HG02870 (cell line): ENCODE measurements at regions not wholly inside any gene's neighbourhood (a gene's known extent, or its start where the extent isn't known, plus 50 kb on each side); places are given as distances from the start of the nearest gene placed in this dataset.

Source experiments
- ATAC-seq: cut with Tn5 transposase; IDR thresholded peaks from one replicate; pipeline ENCODE4 v1.9.1; 2021; ENCODE audit warnings: mild to moderate bottlenecking, moderate library complexity; ENCODE audit not compliant: unreplicated experiment

DNA sequence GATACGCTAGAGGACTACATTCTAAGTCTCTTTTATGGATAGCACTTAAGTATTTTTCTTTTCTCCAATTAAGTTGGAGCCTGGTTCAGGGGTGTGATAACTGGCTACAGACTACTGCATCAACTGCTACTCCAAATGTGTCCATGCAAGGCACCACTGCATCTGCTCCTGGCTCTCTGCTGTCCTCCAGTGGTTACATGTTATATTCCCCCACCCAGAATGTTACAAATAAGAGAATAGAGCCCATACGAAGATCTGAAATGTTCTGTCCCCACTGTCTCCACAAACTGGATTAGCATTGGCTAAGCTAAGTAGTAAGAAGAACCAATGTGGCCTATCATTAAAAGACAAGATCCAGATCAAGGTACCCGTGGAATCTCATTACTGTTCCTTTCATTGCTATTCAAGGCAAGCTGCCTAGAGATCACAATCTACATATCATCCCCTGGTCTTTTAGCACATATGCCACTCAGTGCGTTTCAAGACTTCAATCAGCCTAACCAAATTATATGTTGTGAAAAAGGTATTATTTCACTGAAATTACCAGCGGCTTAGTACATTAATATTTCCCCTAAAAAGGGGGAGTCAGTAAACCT is 308.3 kb upstream of the SLC8A1 start:
- peak; percentile 69 for ATAC-seq

DNA sequence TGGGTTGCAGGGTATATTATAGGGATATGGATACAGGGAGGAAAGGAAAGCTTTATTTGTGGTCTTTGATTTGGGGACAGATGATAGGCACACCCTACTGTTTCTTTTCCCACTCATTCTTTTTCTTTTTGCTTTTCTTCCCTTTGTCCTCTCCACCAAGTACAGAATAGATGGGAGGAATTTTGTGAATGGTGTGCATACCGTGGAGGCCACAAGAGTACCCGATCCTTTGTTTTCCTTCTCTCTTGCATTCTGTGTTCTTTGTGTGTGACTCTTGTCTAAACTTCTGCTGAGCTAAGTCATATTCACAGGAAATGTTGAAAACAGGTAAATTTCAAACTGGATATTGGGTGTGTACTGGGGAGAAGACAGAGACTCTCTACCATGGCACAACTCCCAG is 321.4 kb upstream of the SLC8A1 start:
- ATAC-seq: no peak

DNA sequence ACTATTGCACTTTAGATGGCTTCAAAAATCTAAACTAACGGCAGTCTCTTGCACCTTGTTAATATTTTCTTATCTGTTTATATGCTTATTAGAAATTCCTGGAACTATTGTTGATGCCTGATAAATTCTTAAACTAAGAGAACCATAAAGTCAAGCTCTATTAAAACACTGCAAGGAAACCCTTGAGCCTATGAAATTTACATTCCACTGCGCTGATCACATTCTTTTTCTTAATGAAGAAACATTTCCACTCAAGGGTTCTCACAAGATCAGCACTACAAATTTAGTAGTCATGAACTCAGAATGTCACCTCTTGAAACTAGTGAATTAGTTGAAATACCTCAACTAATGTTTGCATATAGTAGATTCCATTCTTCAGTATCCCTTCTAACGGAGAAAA is 331.8 kb upstream of the SLC8A1 start:
- no peak for ATAC-seq

DNA sequence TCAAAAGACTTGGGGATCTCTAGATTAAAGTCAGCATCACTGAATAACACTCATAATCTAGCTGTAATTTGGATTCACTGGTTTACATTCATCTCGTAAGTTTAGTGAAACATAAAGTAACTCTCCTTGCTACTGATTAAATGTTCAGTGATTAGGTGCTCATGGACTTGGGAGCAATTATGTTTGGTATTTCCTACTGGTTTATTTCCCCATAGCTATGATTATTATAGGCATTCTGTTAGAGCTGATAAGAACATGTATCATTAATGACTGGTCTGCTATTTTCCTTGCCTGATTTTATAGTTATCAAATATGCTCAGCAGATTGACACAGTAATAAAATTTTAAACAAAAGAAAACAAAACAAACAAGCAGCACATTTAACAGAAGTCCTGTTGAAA is 334.7 kb upstream of the SLC8A1 start:
- no peak for ATAC-seq

DNA sequence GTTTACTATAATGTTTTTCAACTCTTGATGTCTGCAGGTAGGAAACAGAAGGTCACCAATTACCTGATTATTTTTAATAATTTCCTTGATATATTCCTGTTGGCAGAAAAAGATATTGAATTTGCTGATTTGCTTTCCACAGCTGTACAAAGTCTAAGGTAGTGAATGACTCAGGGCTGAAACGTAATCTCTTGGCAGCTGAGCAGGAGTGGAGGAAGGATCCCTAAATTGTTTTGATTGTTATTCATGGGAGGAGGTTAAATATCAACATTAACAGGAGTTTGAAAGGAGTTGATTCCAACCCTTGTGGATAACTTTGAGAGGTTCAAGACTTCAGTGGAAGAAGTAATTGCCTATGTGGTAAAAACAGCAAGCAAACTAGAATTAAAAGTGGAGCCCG is 345.2 kb upstream of the SLC8A1 start:
- no peak for ATAC-seq

DNA sequence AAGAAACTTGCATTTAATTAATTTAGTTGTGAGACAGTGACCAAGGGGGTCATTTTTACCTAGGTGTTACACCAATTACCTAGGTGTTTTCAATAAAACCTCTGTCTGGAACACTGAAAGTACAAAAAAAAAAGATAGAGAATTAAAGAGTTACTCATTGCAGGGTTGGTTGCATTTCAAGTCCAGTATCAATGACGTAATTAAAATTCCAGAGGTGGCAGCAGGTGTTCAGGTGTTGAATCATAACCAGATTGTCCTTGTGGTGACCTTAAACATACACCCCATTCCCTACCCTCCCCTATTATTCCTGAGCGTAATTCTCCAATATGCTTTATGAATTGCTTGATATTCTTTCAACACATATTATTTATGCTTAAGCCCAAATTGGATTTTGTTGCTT is 352.0 kb upstream of the SLC8A1 start:
- ATAC-seq: no peak

DNA sequence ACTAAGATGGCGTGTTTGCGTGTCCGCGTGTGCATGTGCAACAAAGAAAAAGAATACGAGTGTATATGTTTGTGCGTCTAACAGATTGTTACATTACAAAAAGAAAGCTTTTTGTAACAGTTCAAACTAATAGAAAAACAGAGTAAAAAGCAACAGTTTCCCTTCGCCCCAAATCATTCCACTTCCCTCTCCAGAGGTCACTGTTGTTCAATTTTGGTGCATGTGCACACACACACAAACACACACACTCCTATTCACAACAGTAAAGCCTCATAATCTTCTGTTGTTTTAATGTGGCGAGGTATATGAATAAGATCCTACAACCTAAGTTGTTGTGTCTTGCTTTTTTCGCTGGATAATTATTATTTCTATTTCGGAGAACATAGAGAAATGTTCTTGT is 357.3 kb upstream of the SLC8A1 start:
- no peak for ATAC-seq

DNA sequence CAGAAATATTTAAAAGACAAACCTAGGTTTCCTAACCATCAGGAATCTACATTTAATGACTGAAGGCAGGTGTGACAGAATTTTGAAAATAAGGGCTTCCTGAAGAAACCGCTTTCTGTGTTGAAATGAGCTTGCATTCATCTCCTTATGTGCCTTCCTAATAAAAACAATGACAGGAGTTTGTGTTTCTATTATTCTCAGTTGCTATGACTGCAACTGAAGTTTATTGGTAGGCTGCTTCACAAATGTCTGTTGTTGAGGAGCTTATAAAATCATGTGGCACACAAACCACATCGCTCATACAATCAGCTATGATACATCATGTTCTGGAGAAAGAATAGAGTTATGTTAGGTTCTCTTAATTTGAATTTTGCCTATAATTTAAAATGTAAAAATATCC is 362.7 kb upstream of the SLC8A1 start:
- ATAC-seq: no peak

DNA sequence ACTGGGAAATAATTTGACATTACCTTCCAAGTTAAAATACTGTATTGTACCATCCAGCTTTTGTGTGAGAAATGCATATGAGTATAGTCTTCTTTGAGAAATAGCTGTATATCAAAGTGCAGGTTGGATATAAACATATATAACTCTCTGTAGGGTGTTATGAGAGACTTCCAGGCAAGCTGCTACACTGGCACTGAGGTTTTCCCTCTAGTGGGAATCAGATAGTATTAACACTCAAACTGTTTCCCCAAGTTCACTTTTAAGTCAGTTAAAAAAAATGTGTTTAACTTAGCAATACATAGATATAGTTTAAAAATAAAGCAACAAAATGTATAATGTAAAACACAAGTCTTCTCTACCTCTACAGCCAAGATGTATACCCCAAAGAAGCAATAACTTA is 368.4 kb upstream of the SLC8A1 start:
- ATAC-seq: no peak

DNA sequence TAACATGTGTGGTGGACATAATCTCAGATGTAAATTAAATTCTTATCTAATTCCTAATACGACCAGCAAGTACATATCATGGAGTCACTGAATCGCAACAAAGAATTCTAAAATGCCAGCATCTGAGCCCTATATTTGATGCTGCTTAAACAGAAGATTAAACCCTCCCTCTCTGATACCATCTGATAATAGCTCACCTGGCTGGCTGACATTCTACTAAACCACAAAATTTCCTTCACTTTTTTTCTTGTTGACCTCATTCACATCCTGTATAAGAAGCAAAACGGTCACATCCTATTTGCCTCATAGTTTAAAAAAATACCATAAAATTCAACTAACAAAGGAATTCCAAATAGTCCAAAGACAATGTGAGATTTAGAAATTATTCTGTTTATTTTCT is 371.6 kb upstream of the SLC8A1 start:
- ATAC-seq: no peak

DNA sequence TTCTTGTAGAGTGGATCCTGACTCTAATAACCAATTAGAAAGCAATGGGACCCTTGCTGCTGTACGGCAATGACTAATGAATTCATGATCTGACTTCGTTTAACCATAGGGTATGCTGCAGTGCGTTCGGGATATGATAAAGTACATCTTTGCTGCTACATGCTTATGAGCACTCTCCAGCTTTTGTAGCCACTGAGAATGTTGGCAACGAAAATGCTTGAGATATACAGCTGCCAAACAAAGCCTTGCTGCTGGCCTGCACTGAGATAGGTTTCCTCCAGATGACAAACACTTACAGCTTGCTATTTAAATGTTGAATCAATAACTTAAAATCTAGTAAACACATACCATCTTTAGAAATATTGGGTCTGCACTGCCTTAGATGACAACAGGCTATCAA is 372.4 kb upstream of the SLC8A1 start:
- ATAC-seq: no peak

DNA sequence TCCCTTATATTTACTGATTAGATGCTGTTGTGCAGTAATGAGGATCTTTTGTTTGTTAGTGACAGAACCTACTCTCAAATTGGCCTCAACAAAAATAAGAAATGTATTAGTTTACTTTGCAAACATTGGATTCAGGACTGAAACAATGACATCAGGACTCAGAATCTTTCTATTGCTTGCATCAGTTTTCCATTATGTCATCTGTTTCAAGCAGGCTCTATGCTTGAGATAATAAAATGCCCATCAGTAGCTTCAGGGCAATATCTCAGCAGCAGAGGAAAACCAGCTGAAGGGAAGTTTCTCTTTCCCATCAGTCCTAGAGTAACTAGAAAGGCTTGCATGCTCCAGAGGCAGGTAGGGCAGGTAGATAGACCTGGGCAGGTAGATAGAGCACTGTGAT is 375.5 kb upstream of the SLC8A1 start:
- no peak for ATAC-seq

DNA sequence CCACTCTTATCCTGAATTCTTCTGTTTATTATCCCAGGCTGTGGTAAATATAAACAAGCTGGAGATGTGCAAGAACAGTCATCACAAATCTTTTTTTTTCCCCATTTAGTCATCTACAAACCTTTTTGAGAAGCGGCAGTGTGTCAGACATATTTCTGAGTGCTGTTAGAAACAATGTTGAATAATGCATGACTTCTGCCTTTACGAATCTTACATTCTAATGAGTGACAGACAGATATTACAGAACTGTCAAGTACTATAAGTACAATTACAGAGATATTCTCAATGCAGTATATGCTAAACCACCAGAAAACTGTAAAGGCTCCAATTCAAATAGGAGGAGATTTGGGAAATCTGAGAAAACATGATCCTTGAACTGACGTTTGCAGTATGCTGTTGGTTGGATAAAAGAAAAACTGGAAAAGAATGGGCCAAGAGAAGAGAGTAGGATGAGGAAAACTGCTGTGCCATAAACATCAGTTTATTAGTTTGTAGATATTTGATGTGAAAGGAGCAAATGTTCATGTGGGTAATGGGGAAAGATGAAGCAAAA is 379.5 kb upstream of the SLC8A1 start:
- ATAC-seq: no peak

DNA sequence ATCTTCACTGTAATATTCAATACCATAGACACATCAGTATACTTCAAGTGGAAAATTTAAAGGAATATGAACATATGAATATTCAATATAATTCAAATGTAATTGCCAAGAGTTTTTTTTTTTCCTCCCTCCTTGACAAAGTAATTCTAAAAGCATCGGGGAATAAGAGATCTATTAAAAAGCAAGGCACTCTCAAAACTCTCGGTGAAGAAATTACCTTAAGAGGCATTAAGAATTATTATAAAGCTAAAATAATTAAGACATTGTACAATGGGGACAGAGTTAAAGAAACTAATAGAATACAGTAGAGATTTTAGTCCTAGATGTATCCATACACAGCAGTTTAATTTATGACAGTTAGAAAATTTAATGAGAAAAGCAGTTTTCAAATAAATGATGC is 390.0 kb upstream of the SLC8A1 start:
- no peak for ATAC-seq

DNA sequence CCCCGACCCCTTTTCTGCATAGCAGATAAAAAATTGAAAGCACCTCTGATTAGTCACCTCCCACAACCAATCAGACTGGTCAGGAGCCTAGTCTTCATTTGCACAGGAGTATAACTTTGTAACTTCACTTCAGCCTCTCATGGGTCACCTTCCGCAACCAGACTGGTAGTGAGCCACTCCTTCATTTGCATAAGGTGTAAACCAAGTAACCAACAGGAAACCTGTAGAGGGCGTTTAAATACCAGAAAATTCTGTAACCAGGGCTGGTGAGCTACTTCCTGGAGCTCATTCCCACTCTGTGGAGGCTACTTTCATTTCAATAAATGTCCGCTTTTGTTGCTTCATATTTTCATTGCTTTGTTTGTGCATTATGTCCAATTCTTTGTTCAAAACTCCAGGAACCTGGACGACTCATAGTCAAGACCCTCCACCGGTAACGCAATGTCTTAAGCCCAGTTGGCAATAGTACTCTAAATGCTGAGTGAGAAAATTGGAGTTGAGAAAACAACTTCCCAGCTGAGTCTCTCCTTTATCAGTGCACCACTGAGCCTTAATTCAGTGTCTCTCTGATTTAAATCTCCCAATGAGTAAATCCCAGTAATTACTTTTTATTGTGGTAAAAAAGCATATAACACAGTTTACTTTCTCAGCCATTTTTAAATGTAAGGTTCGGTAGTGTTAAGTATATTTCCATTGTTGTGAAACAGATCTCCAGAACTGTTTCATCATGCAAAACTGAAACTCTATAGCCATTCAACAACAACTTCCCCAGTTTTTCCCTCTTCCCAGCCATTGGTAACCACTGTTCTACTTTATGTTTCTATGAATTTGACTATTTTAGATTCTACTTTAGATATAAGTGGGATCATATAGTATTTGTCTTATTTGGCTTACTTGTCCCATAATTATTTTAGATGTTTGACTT is 392.7 kb upstream of the SLC8A1 start:
- ATAC-seq: peak; percentile 62

DNA sequence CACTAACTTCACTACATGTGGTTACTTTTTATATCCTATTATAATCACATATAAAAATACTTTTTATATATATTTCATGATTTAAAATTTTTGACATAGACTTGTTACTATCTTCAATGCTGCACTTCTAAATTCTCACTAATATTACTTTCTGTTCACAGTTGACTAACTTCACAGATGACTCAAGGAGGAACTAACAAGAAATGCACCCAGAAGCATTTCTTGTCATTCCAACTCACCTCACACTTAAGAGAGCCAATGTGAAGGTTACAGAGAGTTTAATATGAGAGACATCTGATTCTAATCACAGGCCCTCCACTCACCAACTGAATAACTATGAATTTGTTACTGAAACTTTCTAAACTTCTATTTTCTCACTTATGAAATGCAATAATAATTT is 399.8 kb upstream of the SLC8A1 start:
- ATAC-seq: no peak

DNA sequence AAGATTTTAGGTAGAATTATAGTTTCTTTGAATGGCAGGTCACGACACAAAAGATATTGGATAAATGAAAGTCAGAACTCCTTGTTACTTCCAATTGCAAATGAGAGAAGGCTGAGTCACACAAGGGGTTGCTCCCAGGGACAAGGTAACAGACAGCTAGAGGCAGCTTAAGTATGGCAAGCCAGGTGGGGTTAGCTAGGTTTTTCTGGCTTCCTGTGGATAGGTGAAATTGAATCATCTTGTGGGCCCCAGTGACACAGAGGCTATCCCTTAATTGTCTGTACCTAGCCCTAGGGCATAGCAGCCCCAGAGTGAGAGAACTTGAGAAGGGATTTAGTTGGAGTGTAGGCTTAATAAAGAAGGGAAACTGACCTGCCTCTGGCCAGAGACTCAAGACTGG is 407.7 kb upstream of the SLC8A1 start:
- no peak for ATAC-seq

DNA sequence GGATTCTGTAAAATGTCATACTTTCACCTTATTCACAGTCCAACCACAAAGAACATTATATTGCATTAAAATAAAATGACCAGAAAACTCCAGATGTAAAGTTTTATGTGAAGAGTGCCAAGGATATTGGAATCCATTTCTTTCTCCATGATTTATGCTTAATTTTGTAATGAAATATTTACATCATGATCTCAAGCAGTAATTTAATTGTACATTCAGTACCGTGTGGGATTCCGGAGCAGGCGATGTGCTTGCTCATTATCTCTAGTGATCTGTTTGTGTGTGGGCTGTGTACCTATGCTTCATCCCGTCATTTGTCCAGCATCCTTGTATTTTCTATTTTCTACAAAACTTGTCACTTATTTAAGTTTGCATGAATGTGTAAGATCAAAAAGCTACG is 415.9 kb upstream of the SLC8A1 start:
- ATAC-seq: no peak

DNA sequence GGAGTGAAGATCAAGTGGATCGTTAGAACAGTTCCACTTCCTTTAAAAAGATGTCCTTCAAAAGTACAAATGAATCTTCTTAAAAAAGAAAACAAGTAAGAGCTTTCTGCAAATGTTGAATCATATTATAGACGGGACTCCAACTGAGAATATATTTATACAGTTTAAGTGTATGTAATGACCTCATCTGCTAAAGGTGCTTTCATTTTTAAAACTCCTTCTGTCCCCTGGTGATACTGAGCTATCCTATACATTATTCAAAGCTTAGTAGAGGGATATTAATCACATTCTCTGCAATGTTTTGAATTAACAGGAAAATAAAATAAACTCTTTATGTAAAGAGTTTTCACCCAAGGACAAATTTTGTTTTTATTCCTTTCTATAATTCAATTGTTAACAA is 420.7 kb upstream of the SLC8A1 start:
- ATAC-seq: no peak

DNA sequence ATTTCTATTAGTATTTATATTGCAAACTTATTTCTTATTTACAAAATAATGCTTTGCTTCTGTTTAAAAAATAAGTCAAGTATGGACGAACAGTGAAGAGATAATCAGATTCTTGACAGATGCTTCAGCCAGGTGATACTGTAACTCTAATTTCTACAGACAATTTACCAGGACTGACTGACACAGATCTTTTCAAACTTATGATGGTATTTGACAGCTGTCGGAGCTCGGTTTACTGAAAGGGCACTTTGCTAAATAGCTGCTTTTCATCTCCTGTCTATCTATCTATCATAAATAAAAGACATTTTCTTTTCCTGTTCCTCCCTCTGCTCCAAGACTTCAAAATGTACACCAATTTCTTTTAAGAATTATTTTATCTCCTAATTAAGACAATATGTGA is 422.5 kb upstream of the SLC8A1 start:
- ATAC-seq: no peak

DNA sequence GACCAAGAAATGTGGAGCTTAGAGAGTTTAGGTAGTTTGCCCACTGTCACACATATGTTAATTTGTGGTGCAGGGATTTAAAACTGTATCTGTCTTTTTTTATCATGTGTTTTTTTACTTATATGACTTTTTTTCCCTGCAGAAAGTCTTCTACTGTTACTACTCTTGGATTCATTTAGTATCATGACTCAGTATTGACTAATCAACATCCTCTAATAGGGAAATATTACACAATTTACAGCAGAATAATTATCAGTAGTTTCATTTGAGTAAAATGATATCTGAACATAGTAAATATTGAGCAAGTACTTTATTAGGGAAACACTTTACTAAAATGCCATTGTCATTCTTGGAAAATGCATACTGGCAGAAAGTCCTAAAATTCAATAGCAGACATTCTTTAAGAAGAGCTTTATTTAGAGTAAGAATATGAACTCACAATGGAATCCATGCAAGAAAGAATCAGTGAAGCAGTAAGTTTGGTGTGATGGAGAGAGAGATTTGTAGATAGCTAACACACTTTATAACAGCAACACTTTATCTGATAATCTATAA is 425.9 kb upstream of the SLC8A1 start:
- no peak for ATAC-seq

DNA sequence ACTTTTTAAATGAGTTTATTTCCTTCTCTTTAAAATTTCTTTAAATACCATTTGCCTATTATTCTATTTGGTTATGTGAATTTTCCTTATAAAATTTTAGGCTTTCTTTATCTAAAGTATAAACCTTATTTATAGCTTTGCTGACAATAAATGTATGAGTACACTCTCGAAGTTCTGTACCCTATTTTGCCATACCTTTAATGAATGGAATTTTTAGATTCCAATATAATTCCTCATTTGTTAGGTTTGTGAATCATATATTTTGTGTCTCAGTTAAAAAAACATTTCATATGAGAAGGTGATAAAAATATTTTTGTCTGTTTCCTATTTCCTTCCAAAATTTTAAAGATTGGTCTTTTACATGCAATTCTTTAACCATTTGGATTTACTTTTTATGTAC is 427.4 kb upstream of the SLC8A1 start:
- ATAC-seq: no peak
